SK-N-SH treated with all-trans-retinoic acid at 6 μM for 48 hours (cell line): ENCODE measurements at regions not wholly inside any gene's neighbourhood (a gene's known extent, or its start where the extent isn't known, plus 50 kb on each side); places are given as distances from the start of the nearest gene placed in this dataset.

Experiments used
- ATAC-seq: fragments of 200-7000 bp; cut with Tn5 transposase; 3 replicates; pipeline ENCODE4 v1.9.1; 2020; ENCODE audit warnings: mild to moderate bottlenecking, moderate library complexity
- ARNTL ChIP-seq: fragments of 450-650 bp; formaldehyde crosslinking; IDR thresholded peaks from 2 replicates; pipeline ENCODE4 v1.5.0; 2020; ENCODE audit warnings: low read depth, mild to moderate bottlenecking, moderate library complexity, borderline replicate concordance
- CSDC2 ChIP-seq: fragments of 250-450 bp; sonication (Bioruptor Pico); IDR thresholded peaks from 2 replicates; pipeline ENCODE4 v1.5.0; 2020; ENCODE audit warnings: mild to moderate bottlenecking, moderate library complexity
- CSRNP3 ChIP-seq: fragments of 250-450 bp; sonication (Bioruptor Pico); IDR thresholded peaks from 2 replicates; pipeline ENCODE4 v1.5.1; 2021; ENCODE audit warnings: mild to moderate bottlenecking, moderate library complexity
- ESRRG ChIP-seq: fragments of 250-450 bp; sonication (Bioruptor Pico); IDR thresholded peaks from 2 replicates; pipeline ENCODE4 v1.6.1; 2021; ENCODE audit warnings: mild to moderate bottlenecking
- GLIS3 ChIP-seq: fragments of 250-450 bp; sonication (Bioruptor Pico); IDR thresholded peaks from 2 replicates; pipeline ENCODE4 v1.5.0; 2020; ENCODE audit warnings: mild to moderate bottlenecking, moderate library complexity
- ISL1 ChIP-seq: fragments of 250-450 bp; sonication (Bioruptor Pico); IDR thresholded peaks from 2 replicates; pipeline ENCODE4 v2.1.2; 2022; ENCODE audit warnings: mild to moderate bottlenecking, moderate library complexity
- PATZ1 ChIP-seq: fragments of 250-450 bp; sonication (Bioruptor Pico); IDR thresholded peaks from 2 replicates; pipeline ENCODE4 v1.8.0; 2020; ENCODE audit warnings: mild to moderate bottlenecking, moderate library complexity, borderline replicate concordance
- POU6F1 ChIP-seq: fragments of 250-450 bp; sonication (Bioruptor Pico); IDR thresholded peaks from 2 replicates; pipeline ENCODE4 v1.8.0; 2021; ENCODE audit warnings: low read depth, mild to moderate bottlenecking, moderate library complexity, borderline replicate concordance
- PPARA ChIP-seq: fragments of 250-450 bp; sonication (Bioruptor Pico); IDR thresholded peaks from 2 replicates; pipeline ENCODE4 v1.5.0; 2020; ENCODE audit warnings: mild to moderate bottlenecking, borderline replicate concordance
- RARB ChIP-seq: fragments of 250-450 bp; sonication (Bioruptor Pico); IDR thresholded peaks from 2 replicates; pipeline ENCODE4 v1.8.0; 2021; ENCODE audit warnings: mild to moderate bottlenecking, moderate library complexity
- TCF4 ChIP-seq: fragments of 250-450 bp; sonication (Bioruptor Pico); IDR thresholded peaks from 2 replicates; pipeline ENCODE4 v1.8.0; 2021; ENCODE audit warnings: mild to moderate bottlenecking, moderate library complexity, borderline replicate concordance
- TOX ChIP-seq: fragments of 250-450 bp; sonication (Bioruptor Pico); IDR thresholded peaks from 2 replicates; pipeline ENCODE4 v1.8.0; 2021; ENCODE audit warnings: mild to moderate bottlenecking, moderate library complexity, borderline replicate concordance
- TSHZ2 ChIP-seq: fragments of 250-450 bp; sonication (Bioruptor Pico); IDR thresholded peaks from 2 replicates; pipeline ENCODE4 v1.5.0; 2020; ENCODE audit warnings: mild to moderate bottlenecking, moderate library complexity
- ZC3H10 ChIP-seq: fragments of 250-450 bp; sonication (Bioruptor Pico); IDR thresholded peaks from 2 replicates; pipeline ENCODE4 v1.5.1; 2021; ENCODE audit warnings: mild to moderate bottlenecking, moderate library complexity
- ZFP3 ChIP-seq: fragments of 250-450 bp; sonication (Bioruptor Pico); IDR thresholded peaks from 2 replicates; pipeline ENCODE4 v1.5.0; 2020; ENCODE audit warnings: mild to moderate bottlenecking, moderate library complexity
- ZFP30 ChIP-seq: fragments of 450-650 bp; formaldehyde crosslinking; IDR thresholded peaks from 2 replicates; pipeline ENCODE4 v1.5.0; 2022; ENCODE audit warnings: mild to moderate bottlenecking, moderate library complexity
- ZNF565 ChIP-seq: fragments of 450-650 bp; formaldehyde crosslinking; conservative IDR thresholded peaks from 2 replicates; pipeline ENCODE4 v1.5.0; 2020; ENCODE audit warnings: low read depth, mild to moderate bottlenecking, moderate library complexity
- ZNF70 ChIP-seq: fragments of 450-650 bp; formaldehyde crosslinking; IDR thresholded peaks from 2 replicates; pipeline ENCODE4 v1.5.0; 2020; ENCODE audit warnings: mild to moderate bottlenecking, moderate library complexity

GRCh38 chrX:10744007-10744406 lies 123.6 kb upstream of the MID1 start:
- TF ChIP-seq ZNF70 (CRISPR knock-in tag) (no peak), TCF4 (no peak), TOX (CRISPR knock-in tag) (no peak), TSHZ2 (CRISPR knock-in tag) (no peak), ZFP30 (CRISPR knock-in tag) (no peak), PPARA (no peak)
- no peak for ATAC-seq

- ATAC-seq = no peak
- TF ChIP-seq POU6F1 (CRISPR knock-in tag) (no peak), CSRNP3 (CRISPR knock-in tag) (no peak), ESRRG (no peak), PATZ1 (CRISPR knock-in tag) (no peak), ZC3H10 (CRISPR knock-in tag) (no peak), ZFP3 (CRISPR knock-in tag) (no peak), PPARA (no peak), RARB (CRISPR knock-in tag) (no peak), ZNF565 (CRISPR knock-in tag) (no peak), TSHZ2 (CRISPR knock-in tag) (no peak)
- TF ChIP-seq, all 23 proteins: peak for 0
Observed at GRCh38 chrX:10747975-10748374, 127.6 kb upstream of the MID1 start.

- TF ChIP-seq ESRRG (no peak), CSDC2 (CRISPR knock-in tag) (no peak), ZNF70 (CRISPR knock-in tag) (no peak), ARNTL (CRISPR knock-in tag) (no peak), CSRNP3 (CRISPR knock-in tag) (no peak), POU6F1 (CRISPR knock-in tag) (no peak), GLIS3 (CRISPR knock-in tag) (no peak), ZFP30 (CRISPR knock-in tag) (no peak), ISL1 (CRISPR knock-in tag) (no peak)
- TF ChIP-seq, all 23 proteins: peak for 0
- no peak for ATAC-seq
Observed at GRCh38 chrX:10749113-10749512, 128.7 kb upstream of the MID1 start.
